Testis (tissue), 2 donors: ENCODE measurements at regions not wholly inside any gene's neighbourhood (a gene's known extent, or its start where the extent isn't known, plus 50 kb on each side); places are given as distances from the start of the nearest gene placed in this dataset.

Source experiments
- POLR2A ChIP-seq: fragments of 450-650 bp; IDR thresholded peaks from one replicate; pipeline ENCODE4 v1.6.1; 2017; ENCODE audit warnings: antibody characterized with exemption, mild to moderate bottlenecking, moderate library complexity
- TF ChIP-seq, protein P1 (sequence below), 3 experiments: fragments of 450-650 bp in 2 of 3; fragments of 200-600 bp in 1 of 3; sonication (generic) in 1 of 3; IDR thresholded peaks; one replicate each; pipeline ENCODE4 v1.5.1; 2016 to 2019; ENCODE audit warnings: antibody characterized with exemption in 3 of 3, mild to moderate bottlenecking in 2 of 3, moderate library complexity in 1 of 3

DNA sequence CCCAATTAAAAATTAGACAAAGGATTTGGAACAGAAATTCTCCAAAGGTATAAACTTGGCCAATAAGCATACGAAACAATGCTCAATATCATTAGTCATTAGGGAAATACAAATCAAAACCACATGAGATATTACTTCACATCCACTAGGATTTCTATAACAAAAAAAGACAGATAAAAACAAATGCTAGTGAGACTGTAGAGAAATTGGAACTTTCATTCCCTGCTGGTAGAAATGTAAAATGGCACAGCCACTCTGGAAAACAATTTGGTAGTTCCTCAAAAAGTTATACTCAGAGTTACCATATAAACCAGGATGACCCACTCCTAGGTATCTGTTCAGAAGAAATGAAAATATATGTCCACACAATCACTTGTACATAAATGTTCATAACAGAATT, 71.6 kb downstream of the RPL27A start:
- TF ChIP-seq, protein P1, sequence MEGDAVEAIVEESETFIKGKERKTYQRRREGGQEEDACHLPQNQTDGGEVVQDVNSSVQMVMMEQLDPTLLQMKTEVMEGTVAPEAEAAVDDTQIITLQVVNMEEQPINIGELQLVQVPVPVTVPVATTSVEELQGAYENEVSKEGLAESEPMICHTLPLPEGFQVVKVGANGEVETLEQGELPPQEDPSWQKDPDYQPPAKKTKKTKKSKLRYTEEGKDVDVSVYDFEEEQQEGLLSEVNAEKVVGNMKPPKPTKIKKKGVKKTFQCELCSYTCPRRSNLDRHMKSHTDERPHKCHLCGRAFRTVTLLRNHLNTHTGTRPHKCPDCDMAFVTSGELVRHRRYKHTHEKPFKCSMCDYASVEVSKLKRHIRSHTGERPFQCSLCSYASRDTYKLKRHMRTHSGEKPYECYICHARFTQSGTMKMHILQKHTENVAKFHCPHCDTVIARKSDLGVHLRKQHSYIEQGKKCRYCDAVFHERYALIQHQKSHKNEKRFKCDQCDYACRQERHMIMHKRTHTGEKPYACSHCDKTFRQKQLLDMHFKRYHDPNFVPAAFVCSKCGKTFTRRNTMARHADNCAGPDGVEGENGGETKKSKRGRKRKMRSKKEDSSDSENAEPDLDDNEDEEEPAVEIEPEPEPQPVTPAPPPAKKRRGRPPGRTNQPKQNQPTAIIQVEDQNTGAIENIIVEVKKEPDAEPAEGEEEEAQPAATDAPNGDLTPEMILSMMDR (IDR thresholded peaks at IDR 0.05), result peak in 1 of 3 experiments; percentile 24
- TF ChIP-seq POLR2A, result no peak
